ENCODE measurements at regions not wholly inside any gene's neighbourhood (a gene's known extent, or its start where the extent isn't known, plus 50 kb on each side); places are given as distances from the start of the nearest gene placed in this dataset.

GRCh38 chrX:45513042-45513441 is 312.4 kb upstream of the DIPK2B start:
- TF ChIP-seq POLR2AphosphoS5 (IDR thresholded peaks at IDR 0.05) (no peak), EP300 (IDR thresholded peaks at IDR 0.05) (no peak), POLR2A (IDR thresholded peaks at IDR 0.05) (no peak)
- TF ChIP-seq, protein P1, sequence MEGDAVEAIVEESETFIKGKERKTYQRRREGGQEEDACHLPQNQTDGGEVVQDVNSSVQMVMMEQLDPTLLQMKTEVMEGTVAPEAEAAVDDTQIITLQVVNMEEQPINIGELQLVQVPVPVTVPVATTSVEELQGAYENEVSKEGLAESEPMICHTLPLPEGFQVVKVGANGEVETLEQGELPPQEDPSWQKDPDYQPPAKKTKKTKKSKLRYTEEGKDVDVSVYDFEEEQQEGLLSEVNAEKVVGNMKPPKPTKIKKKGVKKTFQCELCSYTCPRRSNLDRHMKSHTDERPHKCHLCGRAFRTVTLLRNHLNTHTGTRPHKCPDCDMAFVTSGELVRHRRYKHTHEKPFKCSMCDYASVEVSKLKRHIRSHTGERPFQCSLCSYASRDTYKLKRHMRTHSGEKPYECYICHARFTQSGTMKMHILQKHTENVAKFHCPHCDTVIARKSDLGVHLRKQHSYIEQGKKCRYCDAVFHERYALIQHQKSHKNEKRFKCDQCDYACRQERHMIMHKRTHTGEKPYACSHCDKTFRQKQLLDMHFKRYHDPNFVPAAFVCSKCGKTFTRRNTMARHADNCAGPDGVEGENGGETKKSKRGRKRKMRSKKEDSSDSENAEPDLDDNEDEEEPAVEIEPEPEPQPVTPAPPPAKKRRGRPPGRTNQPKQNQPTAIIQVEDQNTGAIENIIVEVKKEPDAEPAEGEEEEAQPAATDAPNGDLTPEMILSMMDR (IDR thresholded peaks at IDR 0.05): no peak
